Mesenchymal stem cell (in vitro differentiated cells and primary cell): ENCODE measurements at regions not wholly inside any gene's neighbourhood (a gene's known extent, or its start where the extent isn't known, plus 50 kb on each side); places are given as distances from the start of the nearest gene placed in this dataset.
A peak's percentile ranks its signal among the peaks of the same experiment; 100 is the strongest.

Experiments used
- DNase-seq: peaks from one replicate; pipeline ENCODE4 v3.0.0-alpha.2; 2013
- H2AFZ ChIP-seq: one replicate; pipeline ENCODE4 v1.6.1; 2013; ENCODE audit warnings: low read depth, mild to moderate bottlenecking, control low read depth, inconsistent platforms, low read length, moderate library complexity
- H2AK5ac ChIP-seq: 2 replicates; pipeline ENCODE4 v1.6.1; 2013; ENCODE audit warnings: low read length, moderate library complexity, mild to moderate bottlenecking, inconsistent platforms; ENCODE audit not compliant: severe bottlenecking
- H2BK120ac ChIP-seq: one replicate; pipeline ENCODE4 v1.6.1; 2013; ENCODE audit warnings: low read depth, mild to moderate bottlenecking, inconsistent platforms, low read length, moderate library complexity
- H2BK12ac ChIP-seq, 2 experiments: one replicate each; pipeline ENCODE4 v1.6.1; 2013; ENCODE audit warnings: inconsistent platforms in 2 of 2, low read length in 2 of 2, mild to moderate bottlenecking in 2 of 2, moderate library complexity in 2 of 2, control low read depth in 1 of 2
- H2BK15ac ChIP-seq: one replicate; pipeline ENCODE4 v1.6.1; 2013; ENCODE audit warnings: mild to moderate bottlenecking, low read depth, inconsistent platforms; ENCODE audit not compliant: poor library complexity, severe bottlenecking
- H2BK5ac ChIP-seq: 2 replicates; pipeline ENCODE4 v1.6.1; 2013; ENCODE audit warnings: low read depth, mild to moderate bottlenecking, low read length, control low read depth, inconsistent platforms; ENCODE audit not compliant: poor library complexity, severe bottlenecking
- H3K14ac ChIP-seq, 2 experiments: one replicate each; pipeline ENCODE4 v1.6.1; 2013; ENCODE audit warnings: inconsistent platforms in 2 of 2, low read length in 2 of 2, control low read depth in 1 of 2, mild to moderate bottlenecking in 1 of 2, moderate library complexity in 1 of 2
- H3K18ac ChIP-seq, 2 experiments: one replicate each; pipeline ENCODE4 v1.6.1; 2013; ENCODE audit warnings: inconsistent platforms in 2 of 2, low read length in 2 of 2, control low read depth in 1 of 2, low read depth in 1 of 2, mild to moderate bottlenecking in 1 of 2
- H3K23ac ChIP-seq, 2 experiments: one replicate each; pipeline ENCODE4 v1.6.1; 2013; ENCODE audit warnings: inconsistent platforms in 2 of 2, low read length in 2 of 2, mild to moderate bottlenecking in 2 of 2, moderate library complexity in 2 of 2, control low read depth in 1 of 2
- H3K27ac ChIP-seq: 2 replicates; pipeline ENCODE4 v1.5.1; 2013; ENCODE audit warnings: mild to moderate bottlenecking, moderate library complexity, low read length, control low read depth, inconsistent platforms; ENCODE audit not compliant: poor library complexity, severe bottlenecking
- H3K27me3 ChIP-seq, 2 experiments: 2 replicates each; pipeline versions ENCODE4 v1.6.1 to v1.7.0; 2013; ENCODE audit warnings: low read length in 2 of 2, mild to moderate bottlenecking in 2 of 2, moderate library complexity in 2 of 2, control low read depth in 1 of 2, inconsistent platforms in 1 of 2; ENCODE audit not compliant: control insufficient read depth in 1 of 2, insufficient read depth in 1 of 2
- H3K36me3 ChIP-seq, 2 experiments: 2 replicates each; pipeline versions ENCODE4 v1.6.1 to v1.7.0; 2013; ENCODE audit warnings: low read length in 2 of 2, control low read depth in 1 of 2, inconsistent platforms in 1 of 2, low read depth in 1 of 2, mild to moderate bottlenecking in 1 of 2; ENCODE audit not compliant: insufficient read depth in 2 of 2, control insufficient read depth in 1 of 2
- H3K4ac ChIP-seq, 2 experiments: one replicate each; pipeline ENCODE4 v1.6.1; 2013; ENCODE audit warnings: inconsistent platforms in 2 of 2, low read length in 2 of 2, mild to moderate bottlenecking in 2 of 2, moderate library complexity in 2 of 2, control low read depth in 1 of 2, low read depth in 1 of 2
- H3K4me1 ChIP-seq: 2 replicates; pipeline ENCODE4 v1.6.1; 2013; ENCODE audit warnings: low read depth, low read length, control low read depth; ENCODE audit not compliant: control insufficient read depth, insufficient read depth
- H3K4me2 ChIP-seq: 2 replicates; pipeline ENCODE4 v1.6.1; 2013; ENCODE audit warnings: low read length, mild to moderate bottlenecking, inconsistent platforms; ENCODE audit not compliant: poor library complexity, severe bottlenecking
- H3K4me3 ChIP-seq, 2 experiments: 2 replicates each; pipeline versions ENCODE4 v1.5.1 to v1.7.0; 2013; ENCODE audit warnings: low read length in 2 of 2, mild to moderate bottlenecking in 2 of 2, control low read depth in 1 of 2, low read depth in 1 of 2; ENCODE audit not compliant: insufficient read depth in 1 of 2
- H3K79me1 ChIP-seq: replicated peaks from 2 replicates; pipeline ENCODE4 v1.6.1; 2013; ENCODE audit warnings: mild to moderate bottlenecking, control low read depth, low read length, inconsistent platforms; ENCODE audit not compliant: poor library complexity, severe bottlenecking
- H3K9ac ChIP-seq: 2 replicates; pipeline ENCODE4 v1.7.0; 2013; ENCODE audit warnings: mild to moderate bottlenecking, low read length, moderate library complexity
- H3K9me3 ChIP-seq: 2 replicates; pipeline ENCODE4 v1.7.0; 2013; ENCODE audit warnings: mild to moderate bottlenecking, low read length; ENCODE audit not compliant: control insufficient read depth
- H4K8ac ChIP-seq: one replicate; pipeline ENCODE4 v1.6.1; 2013; ENCODE audit warnings: inconsistent platforms, mild to moderate bottlenecking, low read length, moderate library complexity
- H4K91ac ChIP-seq: one replicate; pipeline ENCODE4 v1.6.1; 2013; ENCODE audit warnings: mild to moderate bottlenecking, low read length, inconsistent platforms
- WGBS: methylation state at CpG from one replicate; pipeline ENCODE4 v1.1.7; 2013; ENCODE audit warnings: mixed read lengths; 5-methylcytosine and 5-hydroxymethylcytosine counted together

GRCh38 chr2:235421618-235422017 lies 72.2 kb upstream of the AGAP1 start:
- Histone ChIP-seq H3K4me2 (no peak overlapping the region), H3K23ac (no peak overlapping the region), H2BK5ac (no peak overlapping the region), H2AFZ (no peak overlapping the region), H3K27me3 (no peaks in the 10 kb centered on the region), H4K91ac (no peak overlapping the region), H4K8ac (no peak overlapping the region), H3K14ac (no peak overlapping the region), H3K27ac (no peak overlapping the region), H3K4ac (no peak overlapping the region), H3K18ac (no peak overlapping the region), H3K4me3 (no peak overlapping the region), H3K9me3 (peaks cover 9% of the 10 kb centered on the region), H3K79me1 (no peaks in the 10 kb centered on the region), H3K4me1 (no peaks in the 10 kb centered on the region), H2AK5ac (no peak overlapping the region), H2BK120ac (no peak overlapping the region), H2BK15ac (no peak overlapping the region), H2BK12ac (no peak overlapping the region), H3K36me3 (no peaks in the 10 kb centered on the region), H3K9ac (no peak overlapping the region)
- no peak for DNase-seq
- WGBS = 90% methylated on average over 2 of the region's 2 CpGs

GRCh38 chr2:235430366-235431083 lies 63.3 kb upstream of the AGAP1 start:
- no peak overlapping the region for H3K9ac ChIP-seq
- H2BK120ac ChIP-seq = no peak overlapping the region
- no peak overlapping the region for H3K23ac ChIP-seq
- H4K8ac ChIP-seq = no peak overlapping the region
- no peak overlapping the region for H2BK12ac ChIP-seq
- no peak overlapping the region for H3K4me3 ChIP-seq
- DNase-seq = no peak
- H2AK5ac ChIP-seq = no peak overlapping the region
- no peak overlapping the region for H2BK15ac ChIP-seq
- 97% methylated on average over 5 of the region's 6 CpGs for WGBS
- no peak overlapping the region for H4K91ac ChIP-seq
- H2AFZ ChIP-seq = no peak overlapping the region
- H3K27ac ChIP-seq = no peak overlapping the region
- H3K4me2 ChIP-seq = no peak overlapping the region
- H3K36me3 ChIP-seq = no peaks in the 10 kb centered on the region
- no peaks in the 10 kb centered on the region for H3K79me1 ChIP-seq
- peaks cover 3 to 22% of the 10 kb centered on the region in 2 experiments for H3K27me3 ChIP-seq
- no peak overlapping the region for H3K4ac ChIP-seq
- no peaks in the 10 kb centered on the region for H3K9me3 ChIP-seq
- no peak overlapping the region for H3K18ac ChIP-seq
- no peaks in the 10 kb centered on the region for H3K4me1 ChIP-seq
- no peak overlapping the region for H3K14ac ChIP-seq
- no peak overlapping the region for H2BK5ac ChIP-seq

- Histone ChIP-seq H3K27ac (no peak overlapping the region), H4K91ac (no peak overlapping the region), H3K23ac (no peak overlapping the region), H3K9me3 (no peaks in the 10 kb centered on the region), H3K4me3 (peak overlapping the region in 1 of 2 experiments; percentile 16), H3K4me2 (no peak overlapping the region), H2BK120ac (no peak overlapping the region), H2AFZ (no peak overlapping the region), H3K79me1 (no peaks in the 10 kb centered on the region), H2BK12ac (no peak overlapping the region), H2BK5ac (no peak overlapping the region), H3K14ac (no peak overlapping the region), H3K4me1 (no peaks in the 10 kb centered on the region), H2AK5ac (no peak overlapping the region), H3K27me3 (peaks cover 3 to 22% of the 10 kb centered on the region in 2 experiments), H2BK15ac (no peak overlapping the region), H3K9ac (peak overlapping the region; percentile 52), H4K8ac (no peak overlapping the region), H3K18ac (no peak overlapping the region), H3K36me3 (no peaks in the 10 kb centered on the region), H3K4ac (no peak overlapping the region)
- WGBS = 80% methylated on average over 14 of the region's 17 CpGs
- no peak for DNase-seq
Observed at GRCh38 chr2:235432741-235433520, 60.9 kb upstream of the AGAP1 start.

GRCh38 chr2:235433860-235434259 lies 60.0 kb upstream of the AGAP1 start:
- H3K9ac ChIP-seq = peak overlapping the region; percentile 52
- WGBS = 88% methylated on average over 4 of the region's 4 CpGs
- H3K4me2 ChIP-seq = no peak overlapping the region

More at GRCh38 chr2:235433860-235434259, 60.0 kb upstream of the AGAP1 start:
- H3K23ac ChIP-seq = no peak overlapping the region
- no peak for DNase-seq
- H3K14ac ChIP-seq = no peak overlapping the region
- H2AK5ac ChIP-seq = no peak overlapping the region
- H3K79me1 ChIP-seq = no peaks in the 10 kb centered on the region
- no peak overlapping the region for H2BK120ac ChIP-seq
- H4K91ac ChIP-seq = no peak overlapping the region
- no peak overlapping the region for H3K4me3 ChIP-seq
- H2BK12ac ChIP-seq = no peak overlapping the region
- peaks cover under 1 to 24% of the 10 kb centered on the region in 2 experiments for H3K27me3 ChIP-seq
- H3K9me3 ChIP-seq = no peaks in the 10 kb centered on the region
- no peaks in the 10 kb centered on the region for H3K4me1 ChIP-seq
- H3K36me3 ChIP-seq = no peaks in the 10 kb centered on the region
- H2AFZ ChIP-seq = no peak overlapping the region
- no peak overlapping the region for H2BK5ac ChIP-seq
- no peak overlapping the region for H4K8ac ChIP-seq
- H2BK15ac ChIP-seq = no peak overlapping the region
- H3K27ac ChIP-seq = no peak overlapping the region
- no peak overlapping the region for H3K18ac ChIP-seq
- no peak overlapping the region for H3K4ac ChIP-seq
